ENCODE measurements at regions not wholly inside any gene's neighbourhood (a gene's known extent, or its start where the extent isn't known, plus 50 kb on each side); places are given as distances from the start of the nearest gene placed in this dataset.

- TF ChIP-seq FOXP2 (optimal IDR thresholded peaks at IDR 0.05; ENCODE audit: borderline replicate concordance, extremely low read depth, extremely low read length, insufficient read depth): no peak
- TF ChIP-seq TAF1 (IDR thresholded peaks at IDR 0.05; ENCODE audit: borderline replicate concordance, insufficient read depth, low read length): no peak
- TF ChIP-seq REST (IDR thresholded peaks at IDR 0.05; ENCODE audit: insufficient read depth in 1 of 2, low read depth in 2 of 2, low read length in 2 of 2): no peak
- TF ChIP-seq SIN3A (IDR thresholded peaks at IDR 0.05; ENCODE audit: borderline replicate concordance, insufficient read depth, low read length): no peak
- TF ChIP-seq POLR2AphosphoS5 (IDR thresholded peaks at IDR 0.05; ENCODE audit: low read depth, low read length): no peak
These were observed 81.6 kb downstream of the MRPL14 start for GRCh38 chr6:44045672-44046015.

- TF ChIP-seq SIN3A (IDR thresholded peaks at IDR 0.05; ENCODE audit: borderline replicate concordance, insufficient read depth, low read length) (no peak), FOXP2 (optimal IDR thresholded peaks at IDR 0.05; ENCODE audit: borderline replicate concordance, extremely low read depth, extremely low read length, insufficient read depth) (no peak), TAF1 (IDR thresholded peaks at IDR 0.05; ENCODE audit: borderline replicate concordance, insufficient read depth, low read length) (no peak), REST (IDR thresholded peaks at IDR 0.05; ENCODE audit: insufficient read depth in 1 of 2, low read depth in 2 of 2, low read length in 2 of 2) (no peak), POLR2AphosphoS5 (IDR thresholded peaks at IDR 0.05; ENCODE audit: low read depth, low read length) (no peak)
These were observed 82.1 kb downstream of the MRPL14 start for GRCh38 chr6:44044940-44045671.

- TF ChIP-seq POLR2AphosphoS5 (IDR thresholded peaks at IDR 0.05; ENCODE audit: low read depth, low read length): no peak; the same call in 1 of the 2 replicates
- no peak for TF ChIP-seq REST (IDR thresholded peaks at IDR 0.05; ENCODE audit: insufficient read depth in 1 of 2, low read depth in 2 of 2, low read length in 2 of 2)
- no peak for TF ChIP-seq TAF1 (IDR thresholded peaks at IDR 0.05; ENCODE audit: borderline replicate concordance, insufficient read depth, low read length)
- no peak for TF ChIP-seq FOXP2 (optimal IDR thresholded peaks at IDR 0.05; ENCODE audit: borderline replicate concordance, extremely low read depth, extremely low read length, insufficient read depth)
- TF ChIP-seq SIN3A (IDR thresholded peaks at IDR 0.05; ENCODE audit: borderline replicate concordance, insufficient read depth, low read length): no peak
These were observed 83.1 kb downstream of the MRPL14 start for GRCh38 chr6:44044154-44044539.

- TF ChIP-seq SIN3A (IDR thresholded peaks at IDR 0.05; ENCODE audit: borderline replicate concordance, insufficient read depth, low read length) (no peak), REST (IDR thresholded peaks at IDR 0.05; ENCODE audit: insufficient read depth in 1 of 2, low read depth in 2 of 2, low read length in 2 of 2) (no peak), TAF1 (IDR thresholded peaks at IDR 0.05; ENCODE audit: borderline replicate concordance, insufficient read depth, low read length) (no peak), POLR2AphosphoS5 (IDR thresholded peaks at IDR 0.05; ENCODE audit: low read depth, low read length) (no peak; the same call in 1 of the 2 replicates), FOXP2 (optimal IDR thresholded peaks at IDR 0.05; ENCODE audit: borderline replicate concordance, extremely low read depth, extremely low read length, insufficient read depth) (no peak)
These were observed 83.6 kb downstream of the MRPL14 start for GRCh38 chr6:44043479-44044153.

Measured in PFSK-1 (cell line).